IMR-90 (cell line): ENCODE measurements at regions not wholly inside any gene's neighbourhood (a gene's known extent, or its start where the extent isn't known, plus 50 kb on each side); places are given as distances from the start of the nearest gene placed in this dataset.

ENCODE experiments used
- ATAC-seq: fragments of 200-7000 bp; cut with Tn5 transposase; 2 replicates; pipeline ENCODE4 v1.9.1; 2020; ENCODE audit warnings: low read depth, mild to moderate bottlenecking, moderate library complexity
- BruUV-seq: library from RNA; stranded (reverse); fragments of 400-500 nt; replicated peaks from 2 replicates; lab custom pipeline; 2021; lab: Mats Ljungman, UMichigan
- CTCF ChIA-PET: fragments of 300-600 bp; formaldehyde crosslinking; extraction: SDS; loops from one replicate; lab custom pipeline; 2021; ENCODE audit warnings: antibody characterized with exemption; lab: Yijun Ruan, JAX
- POLR2A ChIA-PET: fragments of 300-600 bp; sonication (Branson Sonifier 250); formaldehyde crosslinking; loops from one replicate; lab custom pipeline; 2022; ENCODE audit warnings: antibody characterized with exemption; ENCODE audit not compliant: unreplicated experiment; lab: Charles Lee
- DNase-seq: peaks from one replicate; pipeline ENCODE4 v3.0.0; 2013
- H2AFZ ChIP-seq: replicated peaks from 2 replicates; pipeline ENCODE3; 2013; ENCODE audit warnings: low read length, mild to moderate bottlenecking; ENCODE audit not compliant: poor library complexity
- H2AK5ac ChIP-seq: 2 replicates; pipeline ENCODE4 v1.6.1; 2013; ENCODE audit warnings: low read depth, low read length, inconsistent platforms
- H2AK9ac ChIP-seq: replicated peaks from 2 replicates; pipeline ENCODE3; 2013; ENCODE audit warnings: mild to moderate bottlenecking, low read depth, low read length, moderate library complexity; ENCODE audit not compliant: poor library complexity
- H2BK120ac ChIP-seq: 2 replicates; pipeline ENCODE4 v1.6.1; 2013; ENCODE audit warnings: low read depth, low read length, inconsistent platforms
- H2BK15ac ChIP-seq: 3 replicates; pipeline ENCODE4 v1.6.1; 2013; ENCODE audit warnings: low read depth, low read length, inconsistent platforms
- H2BK20ac ChIP-seq: 2 replicates; pipeline ENCODE4 v1.6.1; 2013; ENCODE audit warnings: low read depth, mild to moderate bottlenecking, inconsistent platforms, low read length, moderate library complexity
- H2BK5ac ChIP-seq: 2 replicates; pipeline ENCODE4 v1.6.1; 2013; ENCODE audit warnings: mild to moderate bottlenecking, low read depth, low read length, inconsistent platforms; ENCODE audit not compliant: poor library complexity, severe bottlenecking
- H3K14ac ChIP-seq: replicated peaks from 2 replicates; pipeline ENCODE4 v1.6.1; 2013; ENCODE audit warnings: low read depth, low read length, inconsistent platforms
- H3K18ac ChIP-seq: 2 replicates; pipeline ENCODE4 v1.6.1; 2013; ENCODE audit warnings: low read depth, low read length, control low read depth
- H3K23ac ChIP-seq: 2 replicates; pipeline ENCODE4 v1.6.1; 2013; ENCODE audit warnings: low read depth, low read length, inconsistent platforms
- H3K27ac ChIP-seq: 2 replicates; pipeline ENCODE4 v1.5.1; 2013; ENCODE audit warnings: mild to moderate bottlenecking, control low read depth, low read length; ENCODE audit not compliant: insufficient read depth
- H3K27me3 ChIP-seq: 2 replicates; pipeline ENCODE4 v1.6.1; 2013; ENCODE audit warnings: low read length; ENCODE audit not compliant: control insufficient read depth, insufficient read depth
- H3K36me3 ChIP-seq: 2 replicates; pipeline ENCODE4 v1.6.1; 2013; ENCODE audit warnings: low read length, mixed read lengths; ENCODE audit not compliant: control insufficient read depth, insufficient read depth
- H3K4ac ChIP-seq: 2 replicates; pipeline ENCODE4 v1.6.1; 2013; ENCODE audit warnings: low read depth, low read length, inconsistent platforms
- H3K4me1 ChIP-seq: 2 replicates; pipeline ENCODE4 v1.6.1; 2013; ENCODE audit warnings: low read length, mixed read lengths; ENCODE audit not compliant: control insufficient read depth, insufficient read depth
- H3K4me2 ChIP-seq: 2 replicates; pipeline ENCODE4 v1.6.1; 2013; ENCODE audit warnings: low read depth, mild to moderate bottlenecking, control low read depth, low read length, moderate library complexity
- H3K4me3 ChIP-seq: 2 replicates; pipeline ENCODE4 v1.5.1; 2013; ENCODE audit warnings: low read depth, mild to moderate bottlenecking, control low read depth, low read length, moderate library complexity; ENCODE audit not compliant: insufficient read depth
- H3K56ac ChIP-seq: 2 replicates; pipeline ENCODE4 v1.6.1; 2013; ENCODE audit warnings: low read length, inconsistent platforms; ENCODE audit not compliant: insufficient read depth; ENCODE audit errors: extremely low read depth
- H3K79me1 ChIP-seq, 2 experiments: 2 replicates each; pipeline ENCODE4 v1.6.1; 2013; ENCODE audit warnings: low read length in 2 of 2, inconsistent platforms in 1 of 2, low read depth in 1 of 2
- H3K9ac ChIP-seq: 2 replicates; pipeline ENCODE4 v1.6.1; 2013; ENCODE audit warnings: low read depth, low read length, control low read depth
- H3K9me1 ChIP-seq: 2 replicates; pipeline ENCODE4 v1.6.1; 2013; ENCODE audit warnings: low read length, inconsistent platforms; ENCODE audit not compliant: insufficient read depth
- H3K9me3 ChIP-seq: 2 replicates; pipeline ENCODE4 v1.6.1; 2013; ENCODE audit warnings: low read length; ENCODE audit not compliant: control insufficient read depth, insufficient read depth
- H4K20me1 ChIP-seq: 2 replicates; pipeline ENCODE4 v1.6.1; 2013; ENCODE audit warnings: low read length, inconsistent platforms; ENCODE audit not compliant: insufficient read depth
- H4K5ac ChIP-seq: 2 replicates; pipeline ENCODE4 v1.6.1; 2013; ENCODE audit warnings: mild to moderate bottlenecking, low read depth, low read length, control low read depth
- H4K8ac ChIP-seq, 2 experiments: 2 replicates each; pipeline ENCODE4 v1.6.1; 2013; ENCODE audit warnings: low read depth in 2 of 2, low read length in 2 of 2, control low read depth in 1 of 2, inconsistent platforms in 1 of 2
- H4K91ac ChIP-seq: 2 replicates; pipeline ENCODE4 v1.6.1; 2013; ENCODE audit warnings: low read depth, low read length, inconsistent platforms; ENCODE audit not compliant: insufficient read depth
- BHLHE40 ChIP-seq: fragments of 150-350 bp; IDR thresholded peaks from 2 replicates; pipeline ENCODE4 v1.6.1; 2016; ENCODE audit warnings: mild to moderate bottlenecking, low read depth, low read length
- CEBPB ChIP-seq: IDR thresholded peaks from 2 replicates; pipeline ENCODE4 v1.6.1; 2012; ENCODE audit warnings: low read depth, low read length, improper control_type of control experiment
- CHD1 ChIP-seq: IDR thresholded peaks from 2 replicates; pipeline ENCODE4 v1.6.1; 2012; ENCODE audit warnings: low read depth, low read length, improper control_type of control experiment
- CTCF ChIP-seq: conservative IDR thresholded peaks from 2 replicates; pipeline ENCODE4 v1.5.1; 2012; ENCODE audit warnings: mild to moderate bottlenecking, low read depth, low read length, improper control_type of control experiment
- ELK1 ChIP-seq: fragments of 150-350 bp; IDR thresholded peaks from 2 replicates; pipeline ENCODE4 v1.6.1; 2016; ENCODE audit warnings: low read depth, mild to moderate bottlenecking, low read length, moderate library complexity, borderline replicate concordance
- FOS ChIP-seq: fragments of 150-350 bp; IDR thresholded peaks from 2 replicates; pipeline ENCODE4 v1.6.1; 2016; ENCODE audit warnings: low read depth, low read length
- MAFK ChIP-seq: IDR thresholded peaks from 2 replicates; pipeline ENCODE4 v1.6.1; 2012; ENCODE audit warnings: low read depth, low read length, improper control_type of control experiment
- MAZ ChIP-seq: IDR thresholded peaks from 2 replicates; pipeline ENCODE4 v1.6.1; 2012; ENCODE audit warnings: low read depth, mild to moderate bottlenecking, low read length, improper control_type of control experiment, moderate library complexity, borderline replicate concordance
- MXI1 ChIP-seq: IDR thresholded peaks from 2 replicates; pipeline ENCODE4 v1.6.1; 2012; ENCODE audit warnings: low read depth, mild to moderate bottlenecking, low read length, moderate library complexity, borderline replicate concordance
- NFE2L2 ChIP-seq: fragments of 150-350 bp; IDR thresholded peaks from 2 replicates; pipeline ENCODE4 v1.6.1; 2016; ENCODE audit warnings: low read depth, mild to moderate bottlenecking, low read length
- POLR2A ChIP-seq: IDR thresholded peaks from 2 replicates; pipeline ENCODE4 v1.6.1; 2012; ENCODE audit warnings: mild to moderate bottlenecking, low read depth, low read length
- RAD21 ChIP-seq: IDR thresholded peaks from 2 replicates; pipeline ENCODE4 v1.6.1; 2012; ENCODE audit warnings: low read length, improper control_type of control experiment
- RCOR1 ChIP-seq: IDR thresholded peaks from 2 replicates; pipeline ENCODE4 v1.6.1; 2012; ENCODE audit warnings: mild to moderate bottlenecking, low read length, improper control_type of control experiment; ENCODE audit not compliant: insufficient replicate concordance
- RFX5 ChIP-seq: IDR thresholded peaks from 2 replicates; pipeline ENCODE4 v1.8.0; 2012; ENCODE audit warnings: low read depth, mild to moderate bottlenecking, low read length, moderate library complexity
- SMC3 ChIP-seq: fragments of 150-350 bp; IDR thresholded peaks from 2 replicates; pipeline ENCODE4 v1.6.1; 2016; ENCODE audit warnings: low read depth, mild to moderate bottlenecking, antibody characterized with exemption, low read length, moderate library complexity
- USF2 ChIP-seq: fragments of 150-350 bp; IDR thresholded peaks from 2 replicates; pipeline ENCODE4 v1.6.1; 2017; ENCODE audit warnings: mild to moderate bottlenecking, antibody characterized with exemption, low read length, low read depth
- WGBS, 2 experiments: methylation state at CpG; one replicate each; pipeline versions ENCODE4 v1.1.5 to v1.1.7; 2013; ENCODE audit warnings: missing lambda C conversion rate in 2 of 2; ENCODE audit not compliant: insufficient read length in 1 of 2; ENCODE audit errors: extremely low coverage in 2 of 2; 5-methylcytosine and 5-hydroxymethylcytosine counted together
- dilution Hi-C: fragments of 300-500 bp; cut with HindIII; formaldehyde crosslinking; loops from one replicate; pipeline ENCODE4 v1.14.3; 2018; ENCODE audit warnings: low sequenced_read_pairs; ENCODE audit not compliant: unreplicated experiment
- in situ Hi-C: fragments of 300-500 bp; cut with MboI; formaldehyde crosslinking; loops from 3 replicates; pipeline ENCODE4 v1.14.3; 2019; ENCODE audit warnings: low sequenced_read_pairs, inconsistent platforms, mixed read lengths
- intact Hi-C: fragments of 100-400 bp; cut with micrococcal nuclease; formaldehyde crosslinking; loops from 2 replicates; pipeline ENCODE4 v1.10.0; 2022

GRCh38 chr6:150686566-150686965, 86.9 kb downstream of the PLEKHG1 start:
- Histone ChIP-seq H2AK9ac (no peak overlapping the region), H4K91ac (no peak overlapping the region), H3K27ac (no peak overlapping the region), H3K9me1 (no peaks in the 10 kb centered on the region), H4K20me1 (no peaks in the 10 kb centered on the region), H3K9me3 (no peaks in the 10 kb centered on the region), H3K9ac (no peak overlapping the region), H3K23ac (no peak overlapping the region), H4K8ac (no peak overlapping the region), H2AFZ (no peak overlapping the region), H3K27me3 (no peaks in the 10 kb centered on the region; the same call in 1 of the 2 replicates), H2AK5ac (no peak overlapping the region), H2BK15ac (no peak overlapping the region), H3K36me3 (no peaks in the 10 kb centered on the region), H3K4me3 (no peak overlapping the region), H3K18ac (no peak overlapping the region), H4K5ac (no peak overlapping the region), H2BK20ac (no peak overlapping the region), H3K4me1 (no peaks in the 10 kb centered on the region), H3K14ac (no peak overlapping the region), H2BK5ac (no peak overlapping the region), H3K4me2 (no peak overlapping the region), H3K4ac (no peak overlapping the region), H3K79me1 (no peaks in the 10 kb centered on the region), H3K56ac (no peak overlapping the region), H2BK120ac (no peak overlapping the region)
- in situ Hi-C loops (no loop called here), intact Hi-C loops (no loop called here), dilution Hi-C loops (no loop called here)
- POLR2A ChIA-PET, result no interaction called here
- CTCF ChIA-PET, result interaction anchor here (1.1 to 1.5 kb wide), 2 partner anchors 11 to 129 kb away, joined by 3 read pairs; no protein-coding TSS in a partner anchor
- ATAC-seq, result no peak
- no CpG with 5 or more reads among the region's 12 CpGs for WGBS, 2 experiments
- TF ChIP-seq CEBPB (no peak), MAFK (no peak), RAD21 (no peak), MXI1 (no peak), RCOR1 (no peak), NFE2L2 (no peak), SMC3 (no peak), ELK1 (no peak), USF2 (no peak), RFX5 (no peak), CTCF (no peak), POLR2A (no peak), MAZ (no peak), CHD1 (no peak), BHLHE40 (no peak), FOS (no peak)
- DNase-seq, result no peak
- no TSS peak for BruUV-seq
